Nephron progenitor cell (in vitro differentiated cells): ENCODE measurements at regions not wholly inside any gene's neighbourhood (a gene's known extent, or its start where the extent isn't known, plus 50 kb on each side); places are given as distances from the start of the nearest gene placed in this dataset.
"Not testable (repeated sequence)": the region's sequence is repeated elsewhere in the genome, so short reads cannot be mapped to it uniquely, and the experiment has no call there.

Source experiments
- DNase-seq: peaks from one replicate; pipeline ENCODE4 v3.0.0; 2021
- H3K27ac Mint-ChIP-seq: 2 replicates; pipeline ENCODE4 v1.8.0; 2021; ENCODE audit warnings: mild to moderate bottlenecking, moderate library complexity, mixed read lengths
- H3K27me3 Mint-ChIP-seq: 2 replicates; pipeline ENCODE4 v1.8.0; 2021; ENCODE audit warnings: mild to moderate bottlenecking, low read depth, mixed read lengths; ENCODE audit not compliant: poor library complexity
- H3K36me3 Mint-ChIP-seq: 2 replicates; pipeline ENCODE4 v1.8.0; 2021; ENCODE audit warnings: low read depth, mixed read lengths
- H3K4me1 Mint-ChIP-seq: 2 replicates; pipeline ENCODE4 v1.8.0; 2021; ENCODE audit warnings: mixed read lengths
- H3K4me3 Mint-ChIP-seq: 2 replicates; pipeline ENCODE4 v1.8.0; 2021; ENCODE audit warnings: mild to moderate bottlenecking, moderate library complexity, mixed read lengths
- H3K9me3 Mint-ChIP-seq: 2 replicates; pipeline ENCODE4 v1.8.0; 2021; ENCODE audit warnings: mild to moderate bottlenecking, moderate library complexity, mixed read lengths
- TF ChIP-seq, protein P1 (sequence below): fragments of 200-600 bp; sonication (generic); IDR thresholded peaks from 2 replicates; pipeline ENCODE4 v1.5.0; 2021; ENCODE audit warnings: antibody characterized with exemption

DNA sequence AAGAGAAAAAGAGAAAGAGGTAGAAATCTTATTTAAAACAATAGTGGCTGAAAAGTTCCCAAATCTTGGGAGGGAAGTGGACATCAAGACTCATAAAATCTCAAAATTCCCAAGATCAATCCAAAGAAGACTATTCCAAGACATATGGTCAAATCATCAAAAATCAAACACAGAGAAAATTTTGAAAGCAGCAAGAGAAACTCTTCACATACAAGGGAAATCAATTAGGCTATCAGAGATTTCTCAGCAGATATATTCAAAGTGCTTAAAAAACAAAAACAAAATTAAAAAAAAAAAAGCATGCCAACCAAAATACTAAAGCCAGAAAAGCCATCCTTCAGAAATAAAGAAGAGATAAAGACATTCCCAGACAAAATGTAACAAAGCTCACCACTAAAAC lies 52.6 kb upstream of the RALGPS2 start:
- H3K9me3 Mint-ChIP-seq, result peaks cover 31% of the 10 kb centered on the region
- no peaks in the 10 kb centered on the region for H3K27me3 Mint-ChIP-seq
- H3K27ac Mint-ChIP-seq, result no peak overlapping the region
- TF ChIP-seq, protein P1, sequence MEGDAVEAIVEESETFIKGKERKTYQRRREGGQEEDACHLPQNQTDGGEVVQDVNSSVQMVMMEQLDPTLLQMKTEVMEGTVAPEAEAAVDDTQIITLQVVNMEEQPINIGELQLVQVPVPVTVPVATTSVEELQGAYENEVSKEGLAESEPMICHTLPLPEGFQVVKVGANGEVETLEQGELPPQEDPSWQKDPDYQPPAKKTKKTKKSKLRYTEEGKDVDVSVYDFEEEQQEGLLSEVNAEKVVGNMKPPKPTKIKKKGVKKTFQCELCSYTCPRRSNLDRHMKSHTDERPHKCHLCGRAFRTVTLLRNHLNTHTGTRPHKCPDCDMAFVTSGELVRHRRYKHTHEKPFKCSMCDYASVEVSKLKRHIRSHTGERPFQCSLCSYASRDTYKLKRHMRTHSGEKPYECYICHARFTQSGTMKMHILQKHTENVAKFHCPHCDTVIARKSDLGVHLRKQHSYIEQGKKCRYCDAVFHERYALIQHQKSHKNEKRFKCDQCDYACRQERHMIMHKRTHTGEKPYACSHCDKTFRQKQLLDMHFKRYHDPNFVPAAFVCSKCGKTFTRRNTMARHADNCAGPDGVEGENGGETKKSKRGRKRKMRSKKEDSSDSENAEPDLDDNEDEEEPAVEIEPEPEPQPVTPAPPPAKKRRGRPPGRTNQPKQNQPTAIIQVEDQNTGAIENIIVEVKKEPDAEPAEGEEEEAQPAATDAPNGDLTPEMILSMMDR, result no peak
- DNase-seq, result no peak
- H3K36me3 Mint-ChIP-seq, result peaks cover 9% of the 10 kb centered on the region
- H3K4me3 Mint-ChIP-seq, result no peak overlapping the region
- peaks cover 5% of the 10 kb centered on the region for H3K4me1 Mint-ChIP-seq

DNA sequence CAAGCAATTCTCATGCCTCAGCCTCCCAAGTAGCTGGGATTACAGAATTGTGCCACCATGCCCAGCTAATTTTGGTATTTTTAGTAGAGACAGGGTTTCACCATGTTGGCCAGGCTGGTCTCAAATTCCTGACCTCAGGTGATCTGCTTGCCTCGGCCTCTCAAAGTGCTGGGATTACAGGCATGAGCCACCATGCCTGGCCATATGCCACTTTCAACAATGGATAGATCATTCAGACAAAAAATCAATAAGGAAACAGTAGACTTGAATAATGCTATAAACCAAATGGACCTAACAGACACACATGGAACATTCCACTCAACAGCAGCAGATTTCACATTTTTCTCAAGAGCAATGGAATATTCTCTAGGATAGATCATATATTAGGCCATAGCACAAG lies 50.5 kb upstream of the RALGPS2 start:
- H3K4me3 Mint-ChIP-seq, H3K27me3 Mint-ChIP-seq, H3K36me3 Mint-ChIP-seq, H3K27ac Mint-ChIP-seq, DNase-seq, H3K4me1 Mint-ChIP-seq: not testable (repeated sequence)
- H3K9me3 Mint-ChIP-seq, result peaks cover 31% of the 10 kb centered on the region
